Trophoblast cell (in vitro differentiated cells and primary cell): ENCODE measurements at regions not wholly inside any gene's neighbourhood (a gene's known extent, or its start where the extent isn't known, plus 50 kb on each side); places are given as distances from the start of the nearest gene placed in this dataset.

ENCODE experiments used
- DNase-seq, 2 donors: peaks; one replicate each; pipeline ENCODE4 v3.0.0-alpha.2; 2016
- H2AFZ ChIP-seq: 2 replicates; pipeline ENCODE4 v1.6.1; 2013; ENCODE audit warnings: low read length, moderate library complexity, mild to moderate bottlenecking; ENCODE audit not compliant: insufficient read depth, poor library complexity
- H2AK5ac ChIP-seq: 2 replicates; pipeline ENCODE4 v1.6.1; 2013; ENCODE audit warnings: mild to moderate bottlenecking, low read length
- H2BK120ac ChIP-seq: 2 replicates; pipeline ENCODE4 v1.6.1; 2013; ENCODE audit warnings: low read length, mild to moderate bottlenecking, moderate library complexity; ENCODE audit not compliant: insufficient read depth, poor library complexity
- H2BK12ac ChIP-seq: 2 replicates; pipeline ENCODE4 v1.6.1; 2013; ENCODE audit warnings: mild to moderate bottlenecking, low read length, moderate library complexity
- H2BK5ac ChIP-seq: 2 replicates; pipeline ENCODE4 v1.6.1; 2013; ENCODE audit warnings: low read length, low read depth, moderate library complexity, mild to moderate bottlenecking; ENCODE audit not compliant: poor library complexity
- H3K14ac ChIP-seq: 2 replicates; pipeline ENCODE4 v1.6.1; 2013; ENCODE audit warnings: mild to moderate bottlenecking, low read length
- H3K18ac ChIP-seq: 2 replicates; pipeline ENCODE4 v1.6.1; 2013; ENCODE audit warnings: mild to moderate bottlenecking, low read length
- H3K23ac ChIP-seq: 2 replicates; pipeline ENCODE4 v1.6.1; 2013; ENCODE audit warnings: low read length
- H3K27ac ChIP-seq: 2 replicates; pipeline ENCODE4 v1.5.1; 2013; ENCODE audit warnings: low read depth, mild to moderate bottlenecking, inconsistent platforms, low read length, moderate library complexity
- H3K27me3 ChIP-seq: 2 replicates; pipeline ENCODE4 v1.6.1; 2013; ENCODE audit warnings: inconsistent platforms, mild to moderate bottlenecking, low read length, moderate library complexity; ENCODE audit not compliant: insufficient read depth
- H3K36me3 ChIP-seq, 2 experiments: 1 replicate in 1 of 2; 2 replicates in 1 of 2; pipeline ENCODE4 v1.6.1; 2013; ENCODE audit warnings: low read length in 2 of 2, mild to moderate bottlenecking in 2 of 2, moderate library complexity in 1 of 2; ENCODE audit not compliant: insufficient read depth in 2 of 2, control insufficient read depth in 1 of 2
- H3K4ac ChIP-seq: 2 replicates; pipeline ENCODE4 v1.6.1; 2013; ENCODE audit warnings: low read depth, mild to moderate bottlenecking, low read length, moderate library complexity
- H3K4me1 ChIP-seq, 2 experiments: 1 replicate in 1 of 2; 2 replicates in 1 of 2; pipeline ENCODE4 v1.6.1; 2013; ENCODE audit warnings: low read length in 2 of 2, mild to moderate bottlenecking in 2 of 2, moderate library complexity in 1 of 2; ENCODE audit not compliant: insufficient read depth in 2 of 2, control insufficient read depth in 1 of 2
- H3K4me2 ChIP-seq: 2 replicates; pipeline ENCODE4 v1.6.1; 2013; ENCODE audit warnings: inconsistent platforms, mild to moderate bottlenecking, low read length, moderate library complexity
- H3K4me3 ChIP-seq: 2 replicates; pipeline ENCODE4 v1.5.1; 2013; ENCODE audit warnings: mild to moderate bottlenecking, low read depth, low read length, inconsistent platforms
- H3K79me1 ChIP-seq: one replicate; pipeline ENCODE4 v1.6.1; 2013; ENCODE audit warnings: low read length
- H3K79me2 ChIP-seq: 2 replicates; pipeline ENCODE4 v1.6.1; 2013; ENCODE audit warnings: low read length, mild to moderate bottlenecking; ENCODE audit not compliant: control insufficient read depth, insufficient read depth, poor library complexity
- H3K9ac ChIP-seq: 2 replicates; pipeline ENCODE4 v1.6.1; 2013; ENCODE audit warnings: mild to moderate bottlenecking, low read length
- H3K9me3 ChIP-seq: 2 replicates; pipeline ENCODE4 v1.6.1; 2013; ENCODE audit warnings: low read depth, mild to moderate bottlenecking, control low read depth, inconsistent platforms, low read length; ENCODE audit not compliant: insufficient read depth
- H4K12ac ChIP-seq: 2 replicates; pipeline ENCODE4 v1.6.1; 2013; ENCODE audit warnings: low read depth, mild to moderate bottlenecking, low read length, moderate library complexity
- H4K8ac ChIP-seq: 2 replicates; pipeline ENCODE4 v1.6.1; 2013; ENCODE audit warnings: low read depth, mild to moderate bottlenecking, low read length, moderate library complexity
- H4K91ac ChIP-seq: one replicate; pipeline ENCODE4 v1.6.1; 2013; ENCODE audit warnings: low read depth, mild to moderate bottlenecking, low read length, moderate library complexity
- WGBS: extraction: QIAGEN DNeasy Blood & Tissue Kit; methylation state at CpG from one replicate; pipeline ENCODE4 v1.1.7; 2013; ENCODE audit warnings: missing lambda C conversion rate; ENCODE audit not compliant: insufficient read length, insufficient coverage; ENCODE audit errors: extremely low coverage; 5-methylcytosine and 5-hydroxymethylcytosine counted together

DNA sequence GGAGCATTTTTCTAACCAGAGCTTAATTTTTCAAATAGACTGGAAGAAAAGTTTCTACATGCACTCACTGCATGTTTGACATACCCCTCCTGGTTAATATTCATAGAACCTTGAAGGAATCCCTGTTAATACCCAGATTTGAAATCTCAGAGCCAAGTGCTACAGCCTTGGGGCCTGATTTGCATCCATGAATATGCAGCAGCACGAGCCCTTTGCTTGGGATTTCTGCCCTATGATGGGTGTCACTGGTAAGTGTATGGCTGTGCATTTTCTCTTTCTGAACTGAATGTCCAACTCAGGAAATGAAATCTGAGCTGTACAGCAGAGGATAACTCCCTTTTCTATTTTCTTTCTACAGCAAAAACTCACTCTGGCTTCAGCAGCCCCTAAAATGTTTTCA, 1157.5 kb downstream of the XPNPEP1 start:
- no CpG with 5 or more reads among the region's 1 CpG for WGBS
- Histone ChIP-seq H3K18ac (no peak overlapping the region), H3K79me1 (peaks cover 5% of the 10 kb centered on the region), H3K27me3 (no peaks in the 10 kb centered on the region), H2BK120ac (no peak overlapping the region), H3K4me2 (no peak overlapping the region), H4K91ac (no peak overlapping the region), H3K9me3 (no peaks in the 10 kb centered on the region), H3K14ac (no peak overlapping the region), H3K27ac (no peak overlapping the region), H2BK12ac (no peak overlapping the region), H3K4ac (no peak overlapping the region), H4K8ac (no peak overlapping the region), H2AK5ac (no peak overlapping the region), H4K12ac (no peak overlapping the region), H3K4me1 (peaks cover 0 to 5% of the 10 kb centered on the region in 2 experiments), H2BK5ac (no peak overlapping the region), H3K79me2 (no peaks in the 10 kb centered on the region), H3K4me3 (no peak overlapping the region), H3K23ac (no peak overlapping the region), H3K9ac (no peak overlapping the region), H3K36me3 (no peaks in the 10 kb centered on the region), H2AFZ (no peak overlapping the region)
- DNase-seq, result no peak

DNA sequence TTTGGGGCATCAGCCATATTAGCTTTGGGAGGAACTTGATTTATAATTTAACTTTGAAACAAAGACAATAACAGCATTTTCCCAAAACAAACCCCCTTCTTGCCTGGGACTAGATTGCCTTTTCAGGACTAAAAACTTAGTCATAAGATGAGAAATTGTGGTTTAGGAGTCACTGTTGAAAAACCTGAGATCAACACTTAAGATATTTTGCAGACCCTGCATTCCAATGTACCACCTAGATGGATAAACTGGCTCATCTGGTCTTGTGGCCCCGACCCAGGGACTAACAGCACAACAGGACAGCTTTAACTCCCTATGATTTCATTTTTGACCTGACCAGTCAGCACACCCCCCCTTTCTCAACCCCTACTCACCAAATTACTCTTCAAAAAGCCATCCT, 1165.4 kb downstream of the XPNPEP1 start:
- H3K27me3 ChIP-seq, result no peaks in the 10 kb centered on the region
- H3K79me1 ChIP-seq, result peaks cover 14% of the 10 kb centered on the region
- peak overlapping the region; percentile 72 for H2BK120ac ChIP-seq
- no peaks in the 10 kb centered on the region for H3K79me2 ChIP-seq
- no peak overlapping the region for H2BK12ac ChIP-seq
- no peak overlapping the region for H3K9ac ChIP-seq
- peak overlapping the region; percentile 96 for H3K27ac ChIP-seq
- H4K12ac ChIP-seq, result no peak overlapping the region
- H4K91ac ChIP-seq, result no peak overlapping the region
- H3K4me1 ChIP-seq, result peaks cover 3 to 10% of the 10 kb centered on the region in 2 experiments
- no peak overlapping the region for H2AFZ ChIP-seq
- H3K23ac ChIP-seq, result no peak overlapping the region
- peak overlapping the region; percentile 46 for H3K4me2 ChIP-seq
- peak overlapping the region; percentile 97 for H2BK5ac ChIP-seq
- H3K4ac ChIP-seq, result peak overlapping the region; percentile 87
- no peak for DNase-seq
- no peak overlapping the region for H2AK5ac ChIP-seq
- no peaks in the 10 kb centered on the region for H3K9me3 ChIP-seq
- no peak overlapping the region for H3K14ac ChIP-seq
- no CpG with 5 or more reads among the region's 1 CpG for WGBS
- H4K8ac ChIP-seq, result no peak overlapping the region
- H3K18ac ChIP-seq, result no peak overlapping the region
- H3K36me3 ChIP-seq, result no peaks in the 10 kb centered on the region
- no peak overlapping the region for H3K4me3 ChIP-seq

DNA sequence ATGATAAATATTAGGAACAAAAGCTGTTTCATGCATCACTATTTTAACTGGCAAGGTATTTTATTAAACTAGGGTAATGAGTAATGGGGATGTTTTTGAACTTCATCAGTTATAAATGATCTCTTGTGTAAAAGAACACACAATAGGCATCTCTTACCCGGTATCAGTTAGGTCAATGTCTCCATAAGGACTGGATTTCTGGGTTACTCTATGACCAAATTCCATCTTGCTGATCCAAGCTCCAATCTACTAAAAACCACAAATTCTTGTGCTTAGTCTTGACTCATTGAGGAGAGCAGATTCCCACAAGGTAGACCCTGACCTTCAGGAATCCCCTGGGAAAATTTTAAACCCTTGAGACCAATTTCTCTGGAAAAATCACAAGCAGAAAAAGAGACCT, 1167.7 kb downstream of the XPNPEP1 start:
- no peaks in the 10 kb centered on the region for H3K27me3 ChIP-seq
- no CpG with 5 or more reads among the region's 1 CpG for WGBS
- no peak overlapping the region for H3K4me2 ChIP-seq
- peaks cover 11% of the 10 kb centered on the region for H3K79me1 ChIP-seq
- no peak overlapping the region for H2BK5ac ChIP-seq
- no peak overlapping the region for H2AK5ac ChIP-seq
- no peak overlapping the region for H4K12ac ChIP-seq
- H3K27ac ChIP-seq, result no peak overlapping the region
- H3K23ac ChIP-seq, result no peak overlapping the region
- no peak overlapping the region for H3K18ac ChIP-seq
- no peak overlapping the region for H4K8ac ChIP-seq
- no peaks in the 10 kb centered on the region for H3K79me2 ChIP-seq
- no peak overlapping the region for H3K9ac ChIP-seq
- H3K4me1 ChIP-seq, result peaks cover 3 to 10% of the 10 kb centered on the region in 2 experiments
- H3K4me3 ChIP-seq, result no peak overlapping the region
- H2AFZ ChIP-seq, result no peak overlapping the region
- DNase-seq, result no peak
- H3K9me3 ChIP-seq, result no peaks in the 10 kb centered on the region
- H2BK120ac ChIP-seq, result no peak overlapping the region
- H3K14ac ChIP-seq, result no peak overlapping the region
- H3K4ac ChIP-seq, result no peak overlapping the region
- no peak overlapping the region for H4K91ac ChIP-seq
- no peak overlapping the region for H2BK12ac ChIP-seq
- no peaks in the 10 kb centered on the region for H3K36me3 ChIP-seq

DNA sequence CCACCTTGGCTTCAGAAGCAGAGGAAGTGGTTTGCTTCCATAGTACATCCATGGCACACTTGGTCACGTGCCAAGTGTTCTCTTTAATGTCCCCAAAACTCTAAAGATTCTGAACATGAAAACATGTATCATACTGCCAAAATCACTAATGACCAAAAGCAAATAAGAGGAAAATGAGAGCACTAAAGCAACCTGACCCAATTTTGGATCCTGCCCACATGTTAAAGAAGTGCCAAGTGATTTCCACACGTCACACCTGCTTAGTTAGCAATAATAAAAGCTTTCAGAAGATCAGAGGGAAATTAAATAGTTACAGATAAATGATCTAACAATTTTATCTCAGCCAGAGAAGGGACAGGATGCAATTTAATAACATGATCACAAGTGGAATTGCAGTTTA, 1170.0 kb downstream of the XPNPEP1 start:
- H3K4me1 ChIP-seq, result peaks cover 1 to 6% of the 10 kb centered on the region in 2 experiments
- no peak overlapping the region for H2BK12ac ChIP-seq
- no CpG with 5 or more reads among the region's 2 CpGs for WGBS

More for the DNA sequence above, 1170.0 kb downstream of the XPNPEP1 start:
- H3K4me3 ChIP-seq, result no peak overlapping the region
- H2AK5ac ChIP-seq, result no peak overlapping the region
- no peak overlapping the region for H4K12ac ChIP-seq
- DNase-seq, result no peak
- no peaks in the 10 kb centered on the region for H3K36me3 ChIP-seq
- no peak overlapping the region for H4K8ac ChIP-seq
- H4K91ac ChIP-seq, result no peak overlapping the region
- no peak overlapping the region for H3K4ac ChIP-seq
- H3K18ac ChIP-seq, result no peak overlapping the region
- no peaks in the 10 kb centered on the region for H3K27me3 ChIP-seq
- H3K9me3 ChIP-seq, result no peaks in the 10 kb centered on the region
- no peak overlapping the region for H2AFZ ChIP-seq
- H3K9ac ChIP-seq, result no peak overlapping the region
- H3K14ac ChIP-seq, result no peak overlapping the region
- H3K27ac ChIP-seq, result no peak overlapping the region
- no peak overlapping the region for H3K4me2 ChIP-seq
- no peak overlapping the region for H3K23ac ChIP-seq
- peaks cover 6% of the 10 kb centered on the region for H3K79me1 ChIP-seq
- no peaks in the 10 kb centered on the region for H3K79me2 ChIP-seq
- H2BK120ac ChIP-seq, result no peak overlapping the region
- no peak overlapping the region for H2BK5ac ChIP-seq
